ENCODE measurements at regions not wholly inside any gene's neighbourhood (a gene's known extent, or its start where the extent isn't known, plus 50 kb on each side); places are given as distances from the start of the nearest gene placed in this dataset.

GRCh38 chr5:89851911-89852310, 557.6 kb downstream of the CETN3 start:
- POLR2A ChIA-PET: no interaction called here
- no peak overlapping the region for H3K27ac ChIP-seq (ENCODE audit: low read depth, low read length)
- no peaks in the 10 kb centered on the region for H3K9me3 ChIP-seq (ENCODE audit: control insufficient read depth, insufficient read depth, low read length)
- CTCF ChIA-PET: no interaction called here
- no peak for TF ChIP-seq CTCF (IDR thresholded peaks at IDR 0.05; ENCODE audit: low read depth, low read length)
- no peaks in the 10 kb centered on the region for H3K27me3 ChIP-seq (ENCODE audit: control insufficient read depth, insufficient read depth, low read length)
- no peak overlapping the region for H3K4me3 ChIP-seq (ENCODE audit: low read depth, low read length)
- no peak for DNase-seq (ENCODE audit: low read depth, low spot score)

GRCh38 chr5:89850513-89850865, 559.1 kb downstream of the CETN3 start:
- Histone ChIP-seq H3K4me3 (ENCODE audit: low read depth, low read length) (no peak overlapping the region), H3K9me3 (ENCODE audit: control insufficient read depth, insufficient read depth, low read length) (no peaks in the 10 kb centered on the region), H3K27me3 (ENCODE audit: control insufficient read depth, insufficient read depth, low read length) (no peaks in the 10 kb centered on the region), H3K27ac (ENCODE audit: low read depth, low read length) (no peak overlapping the region)
- no peak for DNase-seq (ENCODE audit: low read depth, low spot score)
- TF ChIP-seq CTCF (IDR thresholded peaks at IDR 0.05; ENCODE audit: low read depth, low read length): no peak
- POLR2A ChIA-PET: no interaction called here
- CTCF ChIA-PET: no interaction called here

GRCh38 chr5:89849830-89850512, 559.6 kb downstream of the CETN3 start:
- TF ChIP-seq CTCF (IDR thresholded peaks at IDR 0.05; ENCODE audit: low read depth, low read length): no peak
- no peaks in the 10 kb centered on the region for H3K27me3 ChIP-seq (ENCODE audit: control insufficient read depth, insufficient read depth, low read length)
- no peaks in the 10 kb centered on the region for H3K9me3 ChIP-seq (ENCODE audit: control insufficient read depth, insufficient read depth, low read length)
- no peak for DNase-seq (ENCODE audit: low read depth, low spot score)
- H3K4me3 ChIP-seq (ENCODE audit: low read depth, low read length): no peak overlapping the region
- no peak overlapping the region for H3K27ac ChIP-seq (ENCODE audit: low read depth, low read length)
- ChIA-PET CTCF (no interaction called here), POLR2A (no interaction called here)

GRCh38 chr5:89847743-89848142, 561.8 kb downstream of the CETN3 start:
- CTCF ChIA-PET: no interaction called here

GRCh38 chr5:89844548-89844947, 565.0 kb downstream of the CETN3 start:
- H3K27ac ChIP-seq (ENCODE audit: low read depth, low read length): no peak overlapping the region
- no peak for DNase-seq (ENCODE audit: low read depth, low spot score)
- no peak overlapping the region for H3K4me3 ChIP-seq (ENCODE audit: low read depth, low read length)
- no peaks in the 10 kb centered on the region for H3K9me3 ChIP-seq (ENCODE audit: control insufficient read depth, insufficient read depth, low read length)
- H3K27me3 ChIP-seq (ENCODE audit: control insufficient read depth, insufficient read depth, low read length): no peaks in the 10 kb centered on the region
- ChIA-PET CTCF (no interaction called here), POLR2A (no interaction called here)
- TF ChIP-seq CTCF (IDR thresholded peaks at IDR 0.05; ENCODE audit: low read depth, low read length): no peak

More at GRCh38 chr5:89847743-89848142, 561.8 kb downstream of the CETN3 start:
- no peak for DNase-seq (ENCODE audit: low read depth, low spot score)
- Histone ChIP-seq H3K4me3 (ENCODE audit: low read depth, low read length) (no peak overlapping the region), H3K27ac (ENCODE audit: low read depth, low read length) (no peak overlapping the region), H3K9me3 (ENCODE audit: control insufficient read depth, insufficient read depth, low read length) (no peaks in the 10 kb centered on the region), H3K27me3 (ENCODE audit: control insufficient read depth, insufficient read depth, low read length) (no peaks in the 10 kb centered on the region)
- POLR2A ChIA-PET: no interaction called here
- TF ChIP-seq CTCF (IDR thresholded peaks at IDR 0.05; ENCODE audit: low read depth, low read length): no peak

All from AG04450 (cell line).